Fibroblast of lung (primary cell): ENCODE measurements at regions not wholly inside any gene's neighbourhood (a gene's known extent, or its start where the extent isn't known, plus 50 kb on each side); places are given as distances from the start of the nearest gene placed in this dataset.

Source experiments
- DNase-seq, 2 donors: peaks; one replicate each; pipeline versions ENCODE4 v3.0.0 to v3.0.0-alpha.2; 2010; ENCODE audit warnings: low read depth in 2 of 2
- H2AFZ ChIP-seq: 2 replicates; pipeline ENCODE4 v1.5.1; 2012; ENCODE audit warnings: low read length, control low read depth, inconsistent platforms
- H3K27ac ChIP-seq: 2 replicates; pipeline ENCODE4 v1.5.1; 2011; ENCODE audit warnings: low read length, control low read depth; ENCODE audit not compliant: insufficient read depth
- H3K27me3 ChIP-seq: 2 replicates; pipeline ENCODE4 v1.5.1; 2011; ENCODE audit warnings: mild to moderate bottlenecking, low read length; ENCODE audit not compliant: control insufficient read depth, insufficient read depth
- H3K36me3 ChIP-seq: 2 replicates; pipeline ENCODE4 v1.5.1; 2011; ENCODE audit warnings: low read length; ENCODE audit not compliant: control insufficient read depth, insufficient read depth
- H3K4me1 ChIP-seq: 2 replicates; pipeline ENCODE4 v1.5.1; 2011; ENCODE audit warnings: low read length; ENCODE audit not compliant: control insufficient read depth, insufficient read depth; ENCODE audit errors: extremely low read depth
- H3K4me2 ChIP-seq: 2 replicates; pipeline ENCODE4 v1.5.1; 2011; ENCODE audit warnings: low read length, control low read depth; ENCODE audit not compliant: insufficient read depth; ENCODE audit errors: extremely low read depth
- H3K4me3 ChIP-seq, 4 experiments: fragments of 200-600 bp in 1 of 4; sonication (generic) in 1 of 4; replicated peaks in 1 of 4; 2 replicates each; pipeline ENCODE4 v1.5.1; 2011 to 2016; ENCODE audit warnings: low read length in 4 of 4, low read depth in 3 of 4, mild to moderate bottlenecking in 3 of 4, control low read depth in 2 of 4, inconsistent platforms in 1 of 4, mixed read lengths in 1 of 4; ENCODE audit not compliant: insufficient read depth in 1 of 4; ENCODE audit errors: control extremely low read depth in 1 of 4
- H3K79me2 ChIP-seq: 2 replicates; pipeline ENCODE4 v1.5.1; 2012; ENCODE audit warnings: mild to moderate bottlenecking, low read length, inconsistent platforms; ENCODE audit not compliant: control insufficient read depth, insufficient read depth
- H3K9ac ChIP-seq: 2 replicates; pipeline ENCODE4 v1.5.1; 2011; ENCODE audit warnings: mild to moderate bottlenecking, low read length, control low read depth; ENCODE audit not compliant: insufficient read depth
- H3K9me3 ChIP-seq: 2 replicates; pipeline ENCODE4 v1.5.1; 2012; ENCODE audit warnings: low read depth, low read length; ENCODE audit not compliant: control insufficient read depth, insufficient read depth
- H4K20me1 ChIP-seq: 2 replicates; pipeline ENCODE4 v1.5.1; 2011; ENCODE audit warnings: low read length; ENCODE audit not compliant: control insufficient read depth, insufficient read depth; ENCODE audit errors: extremely low read depth
- CTCF ChIP-seq, 2 donors: IDR thresholded peaks in 1 of 2; conservative IDR thresholded peaks in 1 of 2; 1 replicate in 1 of 2; 2 replicates in 1 of 2; pipeline ENCODE4 v1.5.1; 2011 to 2012; ENCODE audit warnings: low read length in 2 of 2, control low read depth in 1 of 2, inconsistent platforms in 1 of 2, low read depth in 1 of 2, mild to moderate bottlenecking in 1 of 2
- EZH2 ChIP-seq: IDR thresholded peaks from 2 replicates; pipeline ENCODE4 v1.5.1; 2012; ENCODE audit warnings: low read length, control low read depth, mild to moderate bottlenecking; ENCODE audit errors: missing control alignments

- no peak overlapping the region for H3K9ac ChIP-seq
- H2AFZ ChIP-seq, result no peak overlapping the region
- H3K27me3 ChIP-seq, result no peaks in the 10 kb centered on the region
- H3K4me3 ChIP-seq, result no peak overlapping the region
- H3K79me2 ChIP-seq, result no peaks in the 10 kb centered on the region
- TF ChIP-seq CTCF (conservative IDR thresholded peaks at IDR 0.05 in 1 of 2, IDR thresholded peaks at IDR 0.05 in 1 of 2; ENCODE audit: low read depth in 1 of 2, low read length in 2 of 2), result no peak
- TF ChIP-seq EZH2, result no peak
- no peaks in the 10 kb centered on the region for H3K4me1 ChIP-seq
- no peaks in the 10 kb centered on the region for H4K20me1 ChIP-seq
- no peak overlapping the region for H3K27ac ChIP-seq
- no peak for DNase-seq
- no peak overlapping the region for H3K4me2 ChIP-seq
- H3K9me3 ChIP-seq, result no peaks in the 10 kb centered on the region
- no peaks in the 10 kb centered on the region for H3K36me3 ChIP-seq
Observed at GRCh38 chr3:132084982-132085381, 50.2 kb upstream of the CPNE4 start.

- no peaks in the 10 kb centered on the region for H3K36me3 ChIP-seq
- DNase-seq, result peak in 1 of 2 donors; percentile 16
Observed at GRCh38 chr3:132087356-132087755, 52.5 kb upstream of the CPNE4 start.

GRCh38 chr3:132088291-132088690, 53.5 kb upstream of the CPNE4 start:
- TF ChIP-seq CTCF (conservative IDR thresholded peaks at IDR 0.05 in 1 of 2, IDR thresholded peaks at IDR 0.05 in 1 of 2; ENCODE audit: low read depth in 1 of 2, low read length in 2 of 2), result no peak
- TF ChIP-seq EZH2, result no peak

More at GRCh38 chr3:132087356-132087755, 52.5 kb upstream of the CPNE4 start:
- no peak overlapping the region for H2AFZ ChIP-seq
- no peak overlapping the region for H3K27ac ChIP-seq
- no peaks in the 10 kb centered on the region for H3K9me3 ChIP-seq
- H3K27me3 ChIP-seq, result no peaks in the 10 kb centered on the region
- TF ChIP-seq EZH2, result no peak
- TF ChIP-seq CTCF (conservative IDR thresholded peaks at IDR 0.05 in 1 of 2, IDR thresholded peaks at IDR 0.05 in 1 of 2; ENCODE audit: low read depth in 1 of 2, low read length in 2 of 2), result no peak
- no peak overlapping the region for H3K9ac ChIP-seq
- no peaks in the 10 kb centered on the region for H4K20me1 ChIP-seq
- no peaks in the 10 kb centered on the region for H3K79me2 ChIP-seq
- no peak overlapping the region for H3K4me3 ChIP-seq
- H3K4me2 ChIP-seq, result no peak overlapping the region
- H3K4me1 ChIP-seq, result no peaks in the 10 kb centered on the region

More at GRCh38 chr3:132088291-132088690, 53.5 kb upstream of the CPNE4 start:
- H4K20me1 ChIP-seq, result no peaks in the 10 kb centered on the region
- no peak overlapping the region for H3K4me2 ChIP-seq
- no peaks in the 10 kb centered on the region for H3K9me3 ChIP-seq
- no peaks in the 10 kb centered on the region for H3K79me2 ChIP-seq
- H3K27ac ChIP-seq, result no peak overlapping the region
- no peak overlapping the region for H3K9ac ChIP-seq
- H3K27me3 ChIP-seq, result no peaks in the 10 kb centered on the region
- no peaks in the 10 kb centered on the region for H3K4me1 ChIP-seq
- DNase-seq, result peak in 1 of 2 donors; percentile 6
- no peak overlapping the region for H2AFZ ChIP-seq
- no peaks in the 10 kb centered on the region for H3K36me3 ChIP-seq
- H3K4me3 ChIP-seq, result no peak overlapping the region
